Panc1 (cell line): ENCODE measurements at regions not wholly inside any gene's neighbourhood (a gene's known extent, or its start where the extent isn't known, plus 50 kb on each side); places are given as distances from the start of the nearest gene placed in this dataset.

Experiments used
- ATAC-seq: fragments of 200-7000 bp; cut with Tn5 transposase; 2 replicates; pipeline ENCODE4 v1.9.1; 2020; ENCODE audit warnings: mild to moderate bottlenecking, moderate library complexity
- BruUV-seq: library from RNA; stranded (reverse); fragments of 400-500 nt; replicated peaks from 2 replicates; lab custom pipeline; 2021; lab: Mats Ljungman, UMichigan
- CTCF ChIA-PET: fragments of 300-600 bp; sonication (Branson Sonifier 250); formaldehyde crosslinking; loops from one replicate; lab custom pipeline; 2022; ENCODE audit warnings: antibody characterized with exemption; lab: Charles Lee
- POLR2A ChIA-PET: fragments of 300-600 bp; sonication (Branson Sonifier 250); formaldehyde crosslinking; loops from one replicate; lab custom pipeline; 2022; ENCODE audit warnings: antibody characterized with exemption; lab: Charles Lee
- DNase-seq: peaks from one replicate; pipeline ENCODE4 v3.0.0-alpha.2; 2010; ENCODE audit warnings: low read depth, low spot score
- H3K27ac ChIP-seq: 2 replicates; pipeline ENCODE4 v1.5.1; 2011; ENCODE audit warnings: mild to moderate bottlenecking, low read length, inconsistent platforms
- H3K27me3 ChIP-seq: fragments of 200-500 bp; sonication (Bioruptor generic); 2 replicates; pipeline ENCODE4 v1.6.0; 2014; ENCODE audit warnings: low read length, inconsistent platforms; ENCODE audit not compliant: control insufficient read depth, insufficient read depth
- H3K36me3 ChIP-seq: fragments of 200-500 bp; sonication (Bioruptor generic); 2 replicates; pipeline ENCODE4 v1.5.1; 2014; ENCODE audit warnings: inconsistent platforms, mild to moderate bottlenecking, low read length, moderate library complexity; ENCODE audit not compliant: control insufficient read depth, insufficient read depth
- H3K4me1 ChIP-seq: 2 replicates; pipeline ENCODE4 v1.5.1; 2011; ENCODE audit warnings: inconsistent platforms, mild to moderate bottlenecking, low read length, moderate library complexity; ENCODE audit not compliant: control insufficient read depth, insufficient read depth
- H3K4me3 ChIP-seq, 2 experiments: 2 replicates each; pipeline ENCODE4 v1.5.1; 2011 to 2012; ENCODE audit warnings: low read depth in 2 of 2, low read length in 2 of 2, mild to moderate bottlenecking in 2 of 2, inconsistent platforms in 1 of 2, moderate library complexity in 1 of 2
- H3K9me3 ChIP-seq: fragments of 200-500 bp; sonication (Bioruptor generic); 2 replicates; pipeline ENCODE4 v1.5.1; 2014; ENCODE audit warnings: low read depth, mild to moderate bottlenecking, inconsistent platforms, low read length, moderate library complexity; ENCODE audit not compliant: control insufficient read depth, insufficient read depth
- CTCF ChIP-seq: fragments of 450-650 bp; IDR thresholded peaks from 2 replicates; pipeline ENCODE4 v1.5.1; 2017; ENCODE audit warnings: mild to moderate bottlenecking
- POLR2AphosphoS5 ChIP-seq: IDR thresholded peaks from 2 replicates; pipeline ENCODE4 v1.6.1; 2012; ENCODE audit warnings: mild to moderate bottlenecking, low read depth, low read length, moderate library complexity
- REST ChIP-seq, 2 experiments: IDR thresholded peaks; 2 replicates each; pipeline ENCODE4 v1.6.1; 2011 to 2012; ENCODE audit warnings: low read depth in 2 of 2, control low read depth in 1 of 2, low read length in 1 of 2, mild to moderate bottlenecking in 1 of 2, moderate library complexity in 1 of 2; ENCODE audit not compliant: insufficient read depth in 1 of 2
- SIN3A ChIP-seq: IDR thresholded peaks from 2 replicates; pipeline ENCODE4 v1.6.1; 2012; ENCODE audit warnings: low read depth, mild to moderate bottlenecking, low read length, moderate library complexity, borderline replicate concordance; ENCODE audit not compliant: insufficient read depth
- TCF7L2 ChIP-seq: IDR thresholded peaks from 2 replicates; pipeline ENCODE4 v1.6.1; 2011; ENCODE audit warnings: mild to moderate bottlenecking, low read depth, low read length, inconsistent platforms
- in situ Hi-C: cut with HindIII; loops from 2 replicates; pipeline ENCODE4 v1.10.0; 2016; ENCODE audit warnings: low sequenced_read_pairs, low pct_unique_long_range_greater_than_20kb
- intact Hi-C: fragments of 100-400 bp; cut with micrococcal nuclease; formaldehyde crosslinking; loops from one replicate; pipeline ENCODE4 v1.10.0; 2022; ENCODE audit not compliant: unreplicated experiment

GRCh38 chr16:66223176-66223780, 143.2 kb upstream of the CDH5 start:
- no peak for ATAC-seq
- H3K36me3 ChIP-seq, result no peaks in the 10 kb centered on the region
- BruUV-seq, result no TSS peak
- no peaks in the 10 kb centered on the region; the same call in 1 of the 2 replicates for H3K27me3 ChIP-seq
- intact Hi-C loops, result no loop called here
- ChIA-PET POLR2A (no interaction called here), CTCF (no interaction called here)
- TF ChIP-seq CTCF (no peak), SIN3A (no peak), REST (IDR thresholded peaks at IDR 0.05; ENCODE audit: insufficient read depth in 1 of 2, low read depth in 2 of 2, low read length in 1 of 2) (no peak), POLR2AphosphoS5 (no peak), TCF7L2 (no peak)
- in situ Hi-C loops, result no loop called here
- no peak for DNase-seq
- H3K27ac ChIP-seq, result no peak overlapping the region
- H3K4me1 ChIP-seq, result no peaks in the 10 kb centered on the region
- no peaks in the 10 kb centered on the region for H3K9me3 ChIP-seq
- no peak overlapping the region for H3K4me3 ChIP-seq

- CTCF ChIA-PET, result no interaction called here
- no peak for DNase-seq
- Histone ChIP-seq H3K4me1 (no peaks in the 10 kb centered on the region), H3K27ac (no peak overlapping the region), H3K4me3 (no peak overlapping the region), H3K27me3 (no peaks in the 10 kb centered on the region; the same call in 1 of the 2 replicates), H3K9me3 (no peaks in the 10 kb centered on the region), H3K36me3 (no peaks in the 10 kb centered on the region)
- ATAC-seq, result no peak
- TF ChIP-seq TCF7L2 (no peak), CTCF (no peak), SIN3A (no peak), REST (IDR thresholded peaks at IDR 0.05; ENCODE audit: insufficient read depth in 1 of 2, low read depth in 2 of 2, low read length in 1 of 2) (no peak), POLR2AphosphoS5 (no peak)
- BruUV-seq, result no TSS peak
- in situ Hi-C loops, result no loop called here
- intact Hi-C loops, result no loop called here
- POLR2A ChIA-PET, result no interaction called here
Observed at GRCh38 chr16:66222756-66223155, 143.7 kb upstream of the CDH5 start.
